Endothelial cell of umbilical vein (primary cell): ENCODE measurements at regions not wholly inside any gene's neighbourhood (a gene's known extent, or its start where the extent isn't known, plus 50 kb on each side); places are given as distances from the start of the nearest gene placed in this dataset.

ENCODE experiments used
- BruUV-seq: library from RNA; stranded (reverse); fragments of 400-500 nt; replicated peaks from 2 replicates; lab custom pipeline; 2021; lab: Mats Ljungman, UMichigan
- CTCF ChIA-PET: fragments of 300-600, 350-600 bp; sonication (Branson Sonifier 250); formaldehyde crosslinking; loops from one replicate; lab custom pipeline; 2021; ENCODE audit warnings: antibody characterized with exemption, inconsistent platforms; lab: Charles Lee
- POLR2A ChIA-PET: fragments of 300-600, 350-600 bp; sonication (Branson Sonifier 250); formaldehyde crosslinking; loops from one replicate; lab custom pipeline; 2021; ENCODE audit warnings: antibody characterized with exemption, inconsistent platforms; lab: Charles Lee
- DNase-seq: peaks from one replicate; pipeline ENCODE4 v3.0.0-alpha.2; 2011; ENCODE audit warnings: low read depth, low spot score
- FAIRE-seq: peaks from 2 replicates; lab custom pipeline; 2011; peaks lifted over from hg19 to GRCh38; lab: Jason Lieb, UNC
- H2AFZ ChIP-seq: 2 replicates; pipeline ENCODE4 v1.6.0; 2012; ENCODE audit warnings: low read depth, low read length, control low read depth, inconsistent platforms
- H3K27ac ChIP-seq: 2 replicates; pipeline ENCODE4 v1.5.1; 2011; ENCODE audit warnings: low read depth, mild to moderate bottlenecking, control low read depth, low read length, moderate library complexity; ENCODE audit not compliant: insufficient read depth
- H3K27me3 ChIP-seq, 2 experiments: 2 replicates each; pipeline versions ENCODE4 v1.6.0 to v1.6.1; 2011; ENCODE audit warnings: low read length in 2 of 2, mixed read lengths in 1 of 2; ENCODE audit not compliant: control insufficient read depth in 2 of 2, insufficient read depth in 2 of 2
- H3K36me3 ChIP-seq, 2 experiments: 2 replicates in 1 of 2; 3 replicates in 1 of 2; pipeline ENCODE4 v1.5.1; 2011; ENCODE audit warnings: low read length in 2 of 2, mild to moderate bottlenecking in 1 of 2, moderate library complexity in 1 of 2; ENCODE audit not compliant: control insufficient read depth in 2 of 2, insufficient read depth in 2 of 2; ENCODE audit errors: extremely low read depth in 1 of 2
- H3K4me1 ChIP-seq: 3 replicates; pipeline ENCODE4 v1.5.1; 2011; ENCODE audit warnings: mild to moderate bottlenecking, low read length; ENCODE audit not compliant: control insufficient read depth, insufficient read depth; ENCODE audit errors: extremely low read depth
- H3K4me2 ChIP-seq: 2 replicates; pipeline ENCODE4 v1.6.1; 2011; ENCODE audit warnings: low read length, control low read depth, mixed read lengths; ENCODE audit not compliant: insufficient read depth
- H3K4me3 ChIP-seq, 3 experiments: fragments of 200-600 bp in 1 of 3; sonication (generic), shearing (Covaris generic) in 1 of 3; replicated peaks in 1 of 3; 2 replicates each; pipeline ENCODE4 v1.5.1; 2011 to 2016; ENCODE audit warnings: control low read depth in 3 of 3, low read length in 3 of 3, mild to moderate bottlenecking in 2 of 3, inconsistent platforms in 1 of 3, low read depth in 1 of 3, moderate library complexity in 1 of 3; ENCODE audit not compliant: insufficient read depth in 1 of 3
- H3K79me2 ChIP-seq: 2 replicates; pipeline ENCODE4 v1.6.0; 2012; ENCODE audit warnings: low read length, inconsistent platforms; ENCODE audit not compliant: control insufficient read depth, insufficient read depth
- H3K9ac ChIP-seq: replicated peaks from 2 replicates; pipeline ENCODE3; 2011; ENCODE audit warnings: low read length, control low read depth; ENCODE audit not compliant: insufficient read depth; ENCODE audit errors: extremely low read depth
- H3K9me1 ChIP-seq: replicated peaks from 3 replicates; pipeline ENCODE4 v1.6.0; 2011; ENCODE audit warnings: mild to moderate bottlenecking, low read length; ENCODE audit not compliant: control insufficient read depth, insufficient read depth; ENCODE audit errors: extremely low read depth
- H3K9me3 ChIP-seq: replicated peaks from 2 replicates; pipeline ENCODE4 v1.5.1; 2012; ENCODE audit warnings: low read length, inconsistent platforms; ENCODE audit not compliant: control insufficient read depth, insufficient read depth
- H4K20me1 ChIP-seq: replicated peaks from 2 replicates; pipeline ENCODE3; 2011; ENCODE audit warnings: mild to moderate bottlenecking, low read length; ENCODE audit not compliant: control insufficient read depth, insufficient read depth; ENCODE audit errors: extremely low read depth
- CTCF ChIP-seq, 2 donors: IDR thresholded peaks; 1 replicate in 1 of 2; 2 replicates in 1 of 2; pipeline ENCODE4 v1.5.1; 2011; ENCODE audit warnings: low read length in 2 of 2, mild to moderate bottlenecking in 2 of 2, moderate library complexity in 2 of 2, control low read depth in 1 of 2, inconsistent platforms in 1 of 2, low read depth in 1 of 2; ENCODE audit not compliant: insufficient read depth in 1 of 2; ENCODE audit errors: extremely low read depth in 1 of 2
- EZH2 ChIP-seq: IDR thresholded peaks from 2 replicates; pipeline ENCODE4 v1.6.1; 2012; ENCODE audit warnings: borderline replicate concordance, low read depth, mild to moderate bottlenecking, moderate library complexity, low read length, inconsistent platforms; ENCODE audit not compliant: severe bottlenecking
- FOS ChIP-seq: IDR thresholded peaks from 2 replicates; pipeline ENCODE4 v1.6.1; 2011; ENCODE audit warnings: mild to moderate bottlenecking, low read length, moderate library complexity, borderline replicate concordance; ENCODE audit not compliant: insufficient read depth
- GATA2 ChIP-seq: IDR thresholded peaks from 2 replicates; pipeline ENCODE4 v1.7.0; 2011; ENCODE audit warnings: low read depth, mild to moderate bottlenecking, moderate library complexity, mixed read lengths, low read length; ENCODE audit not compliant: insufficient read length, insufficient read depth
- JUN ChIP-seq: IDR thresholded peaks from 2 replicates; pipeline ENCODE4 v1.6.1; 2011; ENCODE audit warnings: borderline replicate concordance, low read depth; ENCODE audit not compliant: insufficient read length, insufficient read depth
- MYC ChIP-seq: IDR thresholded peaks from one replicate; pipeline ENCODE4 v1.6.1; 2011; ENCODE audit warnings: mild to moderate bottlenecking, low read depth, low read length
- POLR2A ChIP-seq: IDR thresholded peaks from 2 replicates; pipeline ENCODE4 v1.6.1; 2012; ENCODE audit warnings: low read depth, mild to moderate bottlenecking, control low read depth, low read length
- POLR2AphosphoS5 ChIP-seq: IDR thresholded peaks from 2 replicates; pipeline ENCODE4 v1.6.1; 2012; ENCODE audit warnings: low read depth, mild to moderate bottlenecking, control low read depth, low read length, moderate library complexity; ENCODE audit not compliant: insufficient read depth
- dilution Hi-C: fragments of 300-500 bp; cut with MboI; formaldehyde crosslinking; loops from one replicate; pipeline ENCODE4 v1.15.0; 2019; ENCODE audit warnings: low sequenced_read_pairs; ENCODE audit not compliant: extremely low pct_ligation_motif_present
- intact Hi-C: fragments of 100-400 bp; cut with micrococcal nuclease; formaldehyde crosslinking; loops from one replicate; pipeline ENCODE4 v1.10.0; 2022
- TF ChIP-seq, protein P1 (sequence below): IDR thresholded peaks from 2 replicates; pipeline ENCODE4 v1.6.1; 2011; ENCODE audit not compliant: insufficient read depth, insufficient read length

DNA sequence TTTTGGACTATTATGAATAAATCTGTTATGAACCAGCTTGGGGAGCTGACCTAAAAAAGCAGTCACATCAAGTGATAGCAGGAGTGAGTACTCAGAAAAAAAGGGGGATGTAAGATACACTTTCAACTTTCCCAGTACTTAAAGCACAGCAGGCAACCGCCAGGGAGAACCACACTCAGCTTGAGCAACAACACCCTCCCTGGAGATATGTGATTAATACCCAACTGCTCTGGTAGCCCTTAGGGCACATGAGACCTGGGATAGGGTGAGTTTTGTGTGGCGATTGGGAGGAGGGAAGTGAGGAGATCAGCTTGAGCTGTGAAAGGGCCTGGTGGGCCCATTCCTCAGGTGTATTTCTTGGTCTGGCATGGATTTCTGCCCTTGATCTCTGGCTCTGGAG is 220.3 kb upstream of the SFRP2 start:
- Histone ChIP-seq H3K9ac (no peak overlapping the region), H3K27ac (no peak overlapping the region), H3K4me2 (no peak overlapping the region), H3K36me3 (no peaks in the 10 kb centered on the region), H3K9me1 (no peaks in the 10 kb centered on the region), H4K20me1 (no peaks in the 10 kb centered on the region), H2AFZ (no peak overlapping the region), H3K27me3 (no peaks in the 10 kb centered on the region), H3K9me3 (peaks cover 8% of the 10 kb centered on the region), H3K4me3 (no peak overlapping the region), H3K4me1 (no peaks in the 10 kb centered on the region), H3K79me2 (no peaks in the 10 kb centered on the region)
- FAIRE-seq (no peak), DNase-seq (no peak)
- TF ChIP-seq POLR2AphosphoS5 (no peak), CTCF (IDR thresholded peaks at IDR 0.05; ENCODE audit: extremely low read depth in 1 of 2, insufficient read depth in 1 of 2, low read depth in 1 of 2, low read length in 2 of 2) (no peak), JUN (no peak), EZH2 (no peak), POLR2A (no peak), MYC (no peak), FOS (no peak), GATA2 (no peak)
- TF ChIP-seq, protein P1, sequence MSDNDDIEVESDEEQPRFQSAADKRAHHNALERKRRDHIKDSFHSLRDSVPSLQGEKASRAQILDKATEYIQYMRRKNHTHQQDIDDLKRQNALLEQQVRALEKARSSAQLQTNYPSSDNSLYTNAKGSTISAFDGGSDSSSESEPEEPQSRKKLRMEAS: no peak
- ChIA-PET CTCF (no interaction called here), POLR2A (no interaction called here)
- BruUV-seq: no TSS peak
- dilution Hi-C loops: no loop called here
- intact Hi-C loops: no loop called here
